SU-DHL-6 (cell line): ENCODE measurements at regions not wholly inside any gene's neighbourhood (a gene's known extent, or its start where the extent isn't known, plus 50 kb on each side); places are given as distances from the start of the nearest gene placed in this dataset.

Source experiments
- H2AFZ ChIP-seq: fragments of 200-600 bp; sonication (generic); 2 replicates; pipeline ENCODE4 v1.6.1; 2014; ENCODE audit warnings: low read depth, mild to moderate bottlenecking, moderate library complexity, mixed read lengths, antibody characterized with exemption, low read length; ENCODE audit not compliant: severe bottlenecking
- H3F3A ChIP-seq: fragments of 200-600 bp; shearing (Covaris generic); 2 replicates; pipeline ENCODE4 v1.6.0; 2016; ENCODE audit warnings: antibody characterized with exemption, mild to moderate bottlenecking; ENCODE audit not compliant: insufficient read depth
- H3K27ac ChIP-seq: fragments of 200-600 bp; sonication (generic); 2 replicates; pipeline ENCODE4 v1.5.1; 2016; ENCODE audit warnings: low read depth, mild to moderate bottlenecking, low read length, moderate library complexity, mixed read lengths
- H3K27me3 ChIP-seq: fragments of 200-600 bp; sonication (generic), shearing (Covaris generic); 2 replicates; pipeline ENCODE4 v1.6.0; 2014; ENCODE audit warnings: mild to moderate bottlenecking, low read length
- H3K36me3 ChIP-seq: fragments of 200-600 bp; sonication (generic); 2 replicates; pipeline ENCODE4 v1.6.1; 2014; ENCODE audit warnings: mild to moderate bottlenecking, low read length, mixed read lengths
- H3K4me2 ChIP-seq: fragments of 300-600, 200-600 bp; shearing (Covaris generic), sonication (generic); 2 replicates; pipeline ENCODE4 v1.6.0; 2014; ENCODE audit warnings: low read length, low read depth, mild to moderate bottlenecking; ENCODE audit not compliant: poor library complexity, severe bottlenecking
- H3K4me3 ChIP-seq: fragments of 200-600 bp; sonication (generic); 2 replicates; pipeline ENCODE4 v1.5.1; 2014; ENCODE audit warnings: antibody characterized with exemption, low read length, mild to moderate bottlenecking, mixed read lengths; ENCODE audit not compliant: insufficient read depth, poor library complexity, severe bottlenecking
- H3K79me2 ChIP-seq: fragments of 200-600 bp; sonication (generic); 2 replicates; pipeline ENCODE4 v1.6.1; 2014; ENCODE audit warnings: mild to moderate bottlenecking, low read length, moderate library complexity; ENCODE audit not compliant: insufficient read depth
- H3K9ac ChIP-seq: fragments of 200-600 bp; sonication (generic); 2 replicates; pipeline ENCODE4 v1.7.0; 2014; ENCODE audit warnings: mild to moderate bottlenecking, low read length
- H3K9me2 ChIP-seq: fragments of 200-600 bp; sonication (generic); replicated peaks from 2 replicates; pipeline ENCODE4 v1.6.1; 2014; ENCODE audit warnings: low read length; ENCODE audit not compliant: insufficient read depth
- H3K9me3 ChIP-seq: fragments of 200-600 bp; sonication (generic); 2 replicates; pipeline ENCODE4 v1.6.1; 2014; ENCODE audit warnings: low read length, mixed read lengths; ENCODE audit not compliant: insufficient read depth
- H4K20me1 ChIP-seq: fragments of 200-600 bp; sonication (generic); 2 replicates; pipeline ENCODE4 v1.6.1; 2014; ENCODE audit warnings: low read depth, mild to moderate bottlenecking, antibody characterized with exemption, low read length, moderate library complexity, mixed read lengths
- CTCF ChIP-seq: fragments of 200-600 bp; sonication (generic); IDR thresholded peaks from one replicate; pipeline ENCODE4 v1.5.1; 2017; ENCODE audit warnings: antibody characterized with exemption, mild to moderate bottlenecking, low read length, moderate library complexity; ENCODE audit not compliant: insufficient read depth, poor library complexity, severe bottlenecking
- EZH2phosphoT487 ChIP-seq: fragments of 200-600 bp; sonication (generic), shearing (Covaris generic); conservative IDR thresholded peaks from 2 replicates; pipeline ENCODE4 v1.6.1; 2018; ENCODE audit warnings: mild to moderate bottlenecking, antibody characterized with exemption, low read length, moderate library complexity, mixed read lengths

- Histone ChIP-seq H3K4me3 (no peak overlapping the region), H3K27ac (no peak overlapping the region), H2AFZ (no peak overlapping the region), H3K9ac (no peak overlapping the region), H3K36me3 (no peaks in the 10 kb centered on the region), H3F3A (no peaks in the 10 kb centered on the region), H3K79me2 (no peaks in the 10 kb centered on the region), H3K9me3 (no peaks in the 10 kb centered on the region), H3K9me2 (no peaks in the 10 kb centered on the region), H3K4me2 (no peak overlapping the region), H3K27me3 (no peaks in the 10 kb centered on the region), H4K20me1 (no peaks in the 10 kb centered on the region)
- TF ChIP-seq EZH2phosphoT487 (no peak), CTCF (no peak)
Measured at GRCh38 chr13:34320084-34320483, 502.1 kb downstream of the RFC3 start.

DNA sequence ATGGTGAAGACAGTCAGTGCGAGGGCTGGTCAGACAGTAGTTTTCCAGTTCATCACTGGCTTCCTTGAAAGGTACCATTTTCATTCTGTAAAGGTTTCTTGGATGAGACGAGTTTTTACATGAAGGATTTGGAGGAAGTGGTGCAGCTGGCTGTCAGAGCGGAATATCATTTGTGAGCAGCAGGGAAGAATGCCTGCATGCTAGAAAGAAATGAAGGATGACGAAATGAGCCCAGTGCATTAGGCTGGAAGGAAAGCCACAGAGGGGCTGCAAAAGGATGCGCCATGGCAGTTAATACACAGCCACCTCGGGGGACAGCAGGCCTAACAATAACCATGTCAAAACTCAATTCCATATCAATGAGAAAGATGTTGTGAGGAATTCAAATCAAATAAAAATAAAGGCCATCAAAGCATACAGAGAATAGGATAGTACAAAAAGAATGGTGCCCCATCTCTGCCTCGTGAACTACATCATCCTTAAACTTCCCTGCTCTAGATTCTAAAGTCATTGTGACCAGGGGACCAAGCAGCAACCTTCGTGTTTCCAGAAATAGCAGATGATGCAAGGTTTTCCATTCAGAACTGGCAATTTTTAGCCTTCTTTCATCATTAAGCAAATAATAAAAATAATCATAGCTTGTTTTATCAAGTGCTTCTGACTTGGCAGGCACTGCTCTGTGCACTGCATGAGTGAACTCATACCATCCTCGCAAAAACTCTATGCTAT, 504.2 kb downstream of the RFC3 start:
- Histone ChIP-seq H4K20me1 (no peaks in the 10 kb centered on the region), H2AFZ (no peak overlapping the region), H3K4me2 (no peak overlapping the region), H3K27me3 (no peaks in the 10 kb centered on the region), H3K9me2 (no peaks in the 10 kb centered on the region), H3K79me2 (no peaks in the 10 kb centered on the region), H3F3A (no peaks in the 10 kb centered on the region), H3K27ac (no peak overlapping the region), H3K4me3 (no peak overlapping the region), H3K9ac (no peak overlapping the region), H3K36me3 (no peaks in the 10 kb centered on the region), H3K9me3 (no peaks in the 10 kb centered on the region)
- no peak for TF ChIP-seq EZH2phosphoT487
- TF ChIP-seq CTCF: no peak

- Histone ChIP-seq H3K36me3 (no peaks in the 10 kb centered on the region), H3K4me3 (no peak overlapping the region), H3K4me2 (no peak overlapping the region), H3F3A (no peaks in the 10 kb centered on the region), H3K27me3 (no peaks in the 10 kb centered on the region), H3K9me2 (no peaks in the 10 kb centered on the region), H3K9me3 (no peaks in the 10 kb centered on the region), H3K79me2 (no peaks in the 10 kb centered on the region), H2AFZ (no peak overlapping the region), H3K27ac (no peak overlapping the region), H4K20me1 (no peaks in the 10 kb centered on the region), H3K9ac (no peak overlapping the region)
- TF ChIP-seq CTCF (no peak), EZH2phosphoT487 (no peak)
Measured at GRCh38 chr13:34322743-34323074, 504.8 kb downstream of the RFC3 start.
